ENCODE measurements at regions not wholly inside any gene's neighbourhood (a gene's known extent, or its start where the extent isn't known, plus 50 kb on each side); places are given as distances from the start of the nearest gene placed in this dataset.

DNA sequence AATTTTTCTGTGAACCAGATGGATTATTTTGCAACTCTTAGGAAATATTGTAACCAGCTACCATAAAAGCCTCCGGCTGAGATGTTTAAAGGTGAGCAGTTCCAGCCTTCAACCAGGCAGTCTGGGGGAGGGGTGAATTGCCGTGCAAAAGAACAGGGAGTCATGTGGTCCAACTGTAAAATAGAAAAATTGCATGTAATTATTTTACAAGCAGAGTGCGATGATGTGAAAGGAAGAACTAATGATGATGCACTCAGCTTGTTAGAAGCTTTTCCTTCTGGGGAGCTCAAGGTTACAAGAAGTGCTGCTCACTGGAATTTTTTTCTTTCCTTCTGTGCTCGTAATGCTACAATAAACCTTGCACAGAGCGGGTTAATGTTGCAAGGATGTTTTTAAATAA, 188.7 kb upstream of the ITGA1 start:
- Histone ChIP-seq H3K18ac (ENCODE audit: low read length) (no peak overlapping the region), H3K4ac (ENCODE audit: low read depth, low read length) (no peak overlapping the region), H2AFZ (ENCODE audit: insufficient read depth, low read length, poor library complexity) (no peak overlapping the region), H2AK5ac (ENCODE audit: low read length) (no peak overlapping the region), H3K27me3 (ENCODE audit: insufficient read depth, low read length) (no peaks in the 10 kb centered on the region), H2BK120ac (ENCODE audit: insufficient read depth, low read length, poor library complexity) (no peak overlapping the region), H3K36me3 (ENCODE audit: control insufficient read depth in 1 of 2, insufficient read depth in 2 of 2, low read length in 2 of 2) (no peaks in the 10 kb centered on the region), H2BK12ac (ENCODE audit: low read length) (no peak overlapping the region), H3K9ac (ENCODE audit: low read length) (no peak overlapping the region), H3K79me2 (ENCODE audit: control insufficient read depth, insufficient read depth, low read length, poor library complexity) (no peaks in the 10 kb centered on the region), H3K27ac (ENCODE audit: low read depth, low read length) (no peak overlapping the region), H3K23ac (ENCODE audit: low read length) (no peak overlapping the region), H4K8ac (ENCODE audit: low read depth, low read length) (no peak overlapping the region), H3K4me3 (ENCODE audit: low read depth, low read length) (no peak overlapping the region), H3K79me1 (ENCODE audit: low read length) (no peaks in the 10 kb centered on the region), H3K9me3 (ENCODE audit: insufficient read depth, low read depth, low read length) (peaks cover 4% of the 10 kb centered on the region), H4K91ac (ENCODE audit: low read depth, low read length) (no peak overlapping the region), H3K4me1 (ENCODE audit: control insufficient read depth in 1 of 2, insufficient read depth in 2 of 2, low read length in 2 of 2) (no peaks in the 10 kb centered on the region), H3K4me2 (ENCODE audit: low read length) (no peak overlapping the region), H2BK5ac (ENCODE audit: low read depth, low read length, poor library complexity) (no peak overlapping the region), H4K12ac (ENCODE audit: low read depth, low read length) (no peak overlapping the region), H3K14ac (ENCODE audit: low read length) (no peak overlapping the region)
- WGBS (ENCODE audit: extremely low coverage, insufficient coverage, insufficient read length) = no CpG with 5 or more reads among the region's 5 CpGs
- no peak for DNase-seq

DNA sequence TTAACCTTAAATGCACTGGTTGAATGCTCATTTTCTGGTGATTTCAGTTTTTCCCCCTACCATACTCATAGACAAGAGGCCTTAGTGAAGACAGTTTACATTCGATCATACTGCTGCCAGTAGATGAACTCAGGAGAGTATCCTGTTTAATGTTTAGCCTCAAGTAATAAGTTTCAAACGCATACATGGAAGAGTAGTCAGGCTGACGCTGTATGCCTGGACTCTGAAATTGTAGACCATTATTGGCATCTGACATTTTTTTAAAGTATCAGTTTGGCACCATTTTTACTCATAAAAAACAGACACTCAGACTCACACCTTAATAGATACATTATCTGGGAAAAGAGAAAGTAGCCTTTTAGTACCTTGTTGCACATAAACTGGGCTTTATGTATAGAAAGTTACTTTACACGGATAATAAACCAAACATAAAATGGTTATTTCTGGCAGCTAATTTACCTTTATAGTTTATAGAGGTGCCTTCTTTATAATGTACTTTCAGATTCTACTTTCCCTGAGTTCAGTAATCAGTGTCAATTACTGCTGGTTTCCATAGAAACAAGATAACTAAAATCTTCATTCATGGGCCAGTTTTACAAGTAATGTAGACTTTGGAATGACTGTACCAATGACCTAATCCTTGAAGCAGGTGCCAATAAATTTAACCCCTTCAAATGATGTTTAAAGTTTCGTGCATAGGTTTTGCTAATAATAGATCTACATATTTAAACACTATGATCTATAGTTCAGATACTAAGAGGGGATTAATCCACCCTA, 183.8 kb upstream of the ITGA1 start:
- Histone ChIP-seq H4K91ac (ENCODE audit: low read depth, low read length) (no peak overlapping the region), H4K12ac (ENCODE audit: low read depth, low read length) (no peak overlapping the region), H3K14ac (ENCODE audit: low read length) (no peak overlapping the region), H2AK5ac (ENCODE audit: low read length) (no peak overlapping the region), H3K79me1 (ENCODE audit: low read length) (no peaks in the 10 kb centered on the region), H3K79me2 (ENCODE audit: control insufficient read depth, insufficient read depth, low read length, poor library complexity) (no peaks in the 10 kb centered on the region), H3K27me3 (ENCODE audit: insufficient read depth, low read length) (no peaks in the 10 kb centered on the region), H3K36me3 (ENCODE audit: control insufficient read depth in 1 of 2, insufficient read depth in 2 of 2, low read length in 2 of 2) (no peaks in the 10 kb centered on the region), H2BK12ac (ENCODE audit: low read length) (no peak overlapping the region), H2AFZ (ENCODE audit: insufficient read depth, low read length, poor library complexity) (no peak overlapping the region), H3K18ac (ENCODE audit: low read length) (no peak overlapping the region), H2BK120ac (ENCODE audit: insufficient read depth, low read length, poor library complexity) (no peak overlapping the region), H3K23ac (ENCODE audit: low read length) (no peak overlapping the region), H4K8ac (ENCODE audit: low read depth, low read length) (no peak overlapping the region), H2BK5ac (ENCODE audit: low read depth, low read length, poor library complexity) (no peak overlapping the region), H3K4ac (ENCODE audit: low read depth, low read length) (no peak overlapping the region), H3K4me1 (ENCODE audit: control insufficient read depth in 1 of 2, insufficient read depth in 2 of 2, low read length in 2 of 2) (no peaks in the 10 kb centered on the region), H3K27ac (ENCODE audit: low read depth, low read length) (no peak overlapping the region), H3K9ac (ENCODE audit: low read length) (no peak overlapping the region), H3K4me2 (ENCODE audit: low read length) (no peak overlapping the region), H3K9me3 (ENCODE audit: insufficient read depth, low read depth, low read length) (no peaks in the 10 kb centered on the region), H3K4me3 (ENCODE audit: low read depth, low read length) (no peak overlapping the region)
- DNase-seq = no peak
- no CpG with 5 or more reads among the region's 5 CpGs for WGBS (ENCODE audit: extremely low coverage, insufficient coverage, insufficient read length)

GRCh38 chr5:52605317-52606313, 182.1 kb upstream of the ITGA1 start:
- Histone ChIP-seq H3K23ac (ENCODE audit: low read length) (no peak overlapping the region), H4K91ac (ENCODE audit: low read depth, low read length) (no peak overlapping the region), H3K18ac (ENCODE audit: low read length) (no peak overlapping the region), H3K4me2 (ENCODE audit: low read length) (no peak overlapping the region), H3K4me3 (ENCODE audit: low read depth, low read length) (no peak overlapping the region), H2BK120ac (ENCODE audit: insufficient read depth, low read length, poor library complexity) (no peak overlapping the region), H3K36me3 (ENCODE audit: control insufficient read depth in 1 of 2, insufficient read depth in 2 of 2, low read length in 2 of 2) (no peaks in the 10 kb centered on the region), H3K4me1 (ENCODE audit: control insufficient read depth in 1 of 2, insufficient read depth in 2 of 2, low read length in 2 of 2) (no peaks in the 10 kb centered on the region), H2BK12ac (ENCODE audit: low read length) (no peak overlapping the region), H3K79me2 (ENCODE audit: control insufficient read depth, insufficient read depth, low read length, poor library complexity) (no peaks in the 10 kb centered on the region), H3K27ac (ENCODE audit: low read depth, low read length) (no peak overlapping the region), H4K12ac (ENCODE audit: low read depth, low read length) (no peak overlapping the region), H3K4ac (ENCODE audit: low read depth, low read length) (no peak overlapping the region), H3K79me1 (ENCODE audit: low read length) (no peaks in the 10 kb centered on the region), H3K27me3 (ENCODE audit: insufficient read depth, low read length) (no peaks in the 10 kb centered on the region), H2AK5ac (ENCODE audit: low read length) (no peak overlapping the region), H3K9ac (ENCODE audit: low read length) (no peak overlapping the region), H3K9me3 (ENCODE audit: insufficient read depth, low read depth, low read length) (no peaks in the 10 kb centered on the region), H4K8ac (ENCODE audit: low read depth, low read length) (no peak overlapping the region), H2BK5ac (ENCODE audit: low read depth, low read length, poor library complexity) (no peak overlapping the region), H2AFZ (ENCODE audit: insufficient read depth, low read length, poor library complexity) (no peak overlapping the region), H3K14ac (ENCODE audit: low read length) (no peak overlapping the region)
- WGBS (ENCODE audit: extremely low coverage, insufficient coverage, insufficient read length) = no CpG with 5 or more reads among the region's 6 CpGs
- no peak for DNase-seq

- Histone ChIP-seq H2BK12ac (ENCODE audit: low read length) (no peak overlapping the region), H2BK120ac (ENCODE audit: insufficient read depth, low read length, poor library complexity) (no peak overlapping the region), H3K4me1 (ENCODE audit: control insufficient read depth in 1 of 2, insufficient read depth in 2 of 2, low read length in 2 of 2) (no peaks in the 10 kb centered on the region), H2AFZ (ENCODE audit: insufficient read depth, low read length, poor library complexity) (no peak overlapping the region), H3K27me3 (ENCODE audit: insufficient read depth, low read length) (no peaks in the 10 kb centered on the region), H4K12ac (ENCODE audit: low read depth, low read length) (no peak overlapping the region), H3K4me3 (ENCODE audit: low read depth, low read length) (no peak overlapping the region), H3K14ac (ENCODE audit: low read length) (no peak overlapping the region), H3K23ac (ENCODE audit: low read length) (no peak overlapping the region), H3K79me1 (ENCODE audit: low read length) (no peaks in the 10 kb centered on the region), H3K79me2 (ENCODE audit: control insufficient read depth, insufficient read depth, low read length, poor library complexity) (no peaks in the 10 kb centered on the region), H4K91ac (ENCODE audit: low read depth, low read length) (no peak overlapping the region), H3K9me3 (ENCODE audit: insufficient read depth, low read depth, low read length) (no peaks in the 10 kb centered on the region), H3K4me2 (ENCODE audit: low read length) (no peak overlapping the region), H3K18ac (ENCODE audit: low read length) (no peak overlapping the region), H2BK5ac (ENCODE audit: low read depth, low read length, poor library complexity) (no peak overlapping the region), H3K36me3 (ENCODE audit: control insufficient read depth in 1 of 2, insufficient read depth in 2 of 2, low read length in 2 of 2) (no peaks in the 10 kb centered on the region), H3K27ac (ENCODE audit: low read depth, low read length) (no peak overlapping the region), H2AK5ac (ENCODE audit: low read length) (no peak overlapping the region), H4K8ac (ENCODE audit: low read depth, low read length) (no peak overlapping the region), H3K9ac (ENCODE audit: low read length) (no peak overlapping the region), H3K4ac (ENCODE audit: low read depth, low read length) (no peak overlapping the region)
- DNase-seq = no peak
Observed at GRCh38 chr5:52607227-52607824, 180.4 kb upstream of the ITGA1 start.
